ENCODE measurements at regions not wholly inside any gene's neighbourhood (a gene's known extent, or its start where the extent isn't known, plus 50 kb on each side); places are given as distances from the start of the nearest gene placed in this dataset.

DNA sequence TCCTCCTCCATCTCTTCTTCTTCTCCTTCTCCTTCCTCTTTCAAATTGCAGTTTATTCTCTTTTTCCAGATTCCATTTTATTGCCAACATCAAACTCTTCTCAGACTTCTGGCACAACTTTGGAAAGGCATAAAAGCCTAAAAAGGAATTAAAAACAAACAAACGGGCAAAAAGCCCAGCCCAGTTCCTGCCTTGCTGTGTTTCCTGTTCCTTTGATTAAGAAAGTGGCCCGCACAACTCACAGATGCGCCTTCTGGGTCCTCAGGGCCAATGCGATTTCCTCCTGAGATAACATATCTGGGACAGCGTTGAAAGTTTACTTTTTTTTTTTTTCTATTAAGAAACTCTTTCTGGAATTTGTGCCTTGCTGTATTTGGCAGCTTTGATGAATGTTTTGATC, 158.7 kb upstream of the UBE3A start:
- TF ChIP-seq, protein P1, sequence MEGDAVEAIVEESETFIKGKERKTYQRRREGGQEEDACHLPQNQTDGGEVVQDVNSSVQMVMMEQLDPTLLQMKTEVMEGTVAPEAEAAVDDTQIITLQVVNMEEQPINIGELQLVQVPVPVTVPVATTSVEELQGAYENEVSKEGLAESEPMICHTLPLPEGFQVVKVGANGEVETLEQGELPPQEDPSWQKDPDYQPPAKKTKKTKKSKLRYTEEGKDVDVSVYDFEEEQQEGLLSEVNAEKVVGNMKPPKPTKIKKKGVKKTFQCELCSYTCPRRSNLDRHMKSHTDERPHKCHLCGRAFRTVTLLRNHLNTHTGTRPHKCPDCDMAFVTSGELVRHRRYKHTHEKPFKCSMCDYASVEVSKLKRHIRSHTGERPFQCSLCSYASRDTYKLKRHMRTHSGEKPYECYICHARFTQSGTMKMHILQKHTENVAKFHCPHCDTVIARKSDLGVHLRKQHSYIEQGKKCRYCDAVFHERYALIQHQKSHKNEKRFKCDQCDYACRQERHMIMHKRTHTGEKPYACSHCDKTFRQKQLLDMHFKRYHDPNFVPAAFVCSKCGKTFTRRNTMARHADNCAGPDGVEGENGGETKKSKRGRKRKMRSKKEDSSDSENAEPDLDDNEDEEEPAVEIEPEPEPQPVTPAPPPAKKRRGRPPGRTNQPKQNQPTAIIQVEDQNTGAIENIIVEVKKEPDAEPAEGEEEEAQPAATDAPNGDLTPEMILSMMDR (conservative IDR thresholded peaks at IDR 0.05; ENCODE audit: low read depth, low read length): no peak
- TF ChIP-seq EZH2 (IDR thresholded peaks at IDR 0.05; ENCODE audit: borderline replicate concordance, low read depth, low read length, poor library complexity, severe bottlenecking): no peak

Data from A673 (cell line).